DND-41 (cell line): ENCODE measurements at regions not wholly inside any gene's neighbourhood (a gene's known extent, or its start where the extent isn't known, plus 50 kb on each side); places are given as distances from the start of the nearest gene placed in this dataset.

Experiments used
- CTCF ChIP-seq: IDR thresholded peaks from 2 replicates; pipeline ENCODE4 v1.5.1; 2012; ENCODE audit warnings: borderline replicate concordance, low read length, moderate library complexity, mild to moderate bottlenecking; ENCODE audit not compliant: poor library complexity, severe bottlenecking; ENCODE audit errors: extremely low read depth
- EZH2 ChIP-seq: IDR thresholded peaks from 3 replicates; pipeline ENCODE4 v1.6.1; 2012; ENCODE audit warnings: borderline replicate concordance, low read depth, mild to moderate bottlenecking, moderate library complexity, low read length, inconsistent platforms; ENCODE audit not compliant: severe bottlenecking

- TF ChIP-seq CTCF (no peak), EZH2 (no peak)
Observed at GRCh38 chr6:3636060-3636459, 115.5 kb downstream of the PXDC1 start.
